Sigmoid colon (tissue), 4 donors: ENCODE measurements at regions not wholly inside any gene's neighbourhood (a gene's known extent, or its start where the extent isn't known, plus 50 kb on each side); places are given as distances from the start of the nearest gene placed in this dataset.

Source experiments
- CTCF ChIP-seq, 4 experiments: fragments of 450-650 bp in 3 of 4; fragments of 200-600 bp in 1 of 4; IDR thresholded peaks; one replicate each; pipeline ENCODE4 v1.5.1; 2016 to 2019; ENCODE audit warnings: antibody characterized with exemption in 4 of 4, mild to moderate bottlenecking in 3 of 4, moderate library complexity in 2 of 4
- POLR2A ChIP-seq, 2 donors: fragments of 450-650 bp; IDR thresholded peaks; one replicate each; pipeline ENCODE4 v1.6.1; 2016; ENCODE audit warnings: antibody characterized with exemption in 2 of 2, mild to moderate bottlenecking in 2 of 2, moderate library complexity in 2 of 2
- POLR2AphosphoS5 ChIP-seq, 4 donors: sonication (generic); formaldehyde crosslinking; IDR thresholded peaks; one replicate each; pipeline ENCODE4 v1.6.1; 2017; ENCODE audit warnings: antibody characterized with exemption in 4 of 4

GRCh38 chrX:98294310-98294709, 1410.6 kb downstream of the RPA4 start:
- no peak for TF ChIP-seq CTCF (IDR thresholded peaks at IDR 0.05)
- no peak for TF ChIP-seq POLR2AphosphoS5 (IDR thresholded peaks at IDR 0.05)
- TF ChIP-seq POLR2A (IDR thresholded peaks at IDR 0.05) = no peak
